Suppressor macrophage treated with lipopolysaccharide for 1 hour (primary cell): ENCODE measurements at regions not wholly inside any gene's neighbourhood (a gene's known extent, or its start where the extent isn't known, plus 50 kb on each side); places are given as distances from the start of the nearest gene placed in this dataset.

Experiments used
- DNase-seq, 3 donors: peaks; one replicate each; pipeline ENCODE4 v3.0.0-alpha.2; 2020 to 2022

DNA sequence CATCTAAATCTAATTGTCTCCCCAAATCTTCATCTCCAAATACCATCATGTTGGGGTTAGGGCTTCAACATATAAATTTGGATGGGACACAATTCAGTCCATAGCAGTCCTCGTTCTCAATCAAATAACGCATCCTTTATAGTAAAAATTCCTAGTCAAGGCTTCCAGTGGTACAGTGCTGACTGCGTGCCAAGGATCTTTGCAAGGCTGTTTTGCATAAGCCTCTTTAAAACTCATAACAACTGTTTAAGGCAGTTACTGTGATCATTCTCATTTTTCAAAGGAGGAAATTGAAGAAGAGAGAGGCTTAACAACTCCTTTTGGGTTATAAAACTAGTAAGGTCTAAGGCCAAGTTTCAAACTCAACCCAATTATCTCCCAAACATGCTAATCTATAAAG, 666.9 kb downstream of the NYAP2 start:
- DNase-seq: no peak

DNA sequence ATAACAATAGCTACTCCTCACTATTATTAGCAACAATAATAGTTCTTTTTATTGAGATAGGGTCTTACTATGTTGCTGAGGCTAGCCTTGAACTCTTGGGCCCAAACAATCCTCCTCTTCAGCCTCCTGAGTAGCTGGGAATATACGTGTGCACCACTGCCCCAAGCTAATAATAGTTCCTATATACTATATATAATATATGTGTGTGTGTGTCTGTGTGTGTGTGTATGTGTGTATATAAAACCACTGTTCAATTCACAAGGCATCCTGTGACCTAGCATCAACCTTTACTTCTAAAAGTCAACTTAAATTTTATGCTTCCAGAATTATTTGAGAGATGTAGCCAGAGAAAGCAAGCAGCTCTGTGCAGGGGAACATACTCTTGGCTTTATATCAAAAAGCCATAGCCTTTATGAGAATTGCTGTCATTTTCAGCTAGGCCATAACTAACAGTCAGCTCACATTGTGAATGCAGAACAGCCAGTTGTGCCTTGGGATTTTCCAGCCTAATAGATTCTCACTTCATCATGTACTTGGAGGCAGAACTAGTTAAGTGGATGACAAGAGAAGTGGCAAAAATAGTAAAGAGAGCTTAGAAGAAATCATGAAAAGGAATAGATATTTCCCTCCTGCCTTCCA, 665.5 kb downstream of the NYAP2 start:
- no peak for DNase-seq

DNA sequence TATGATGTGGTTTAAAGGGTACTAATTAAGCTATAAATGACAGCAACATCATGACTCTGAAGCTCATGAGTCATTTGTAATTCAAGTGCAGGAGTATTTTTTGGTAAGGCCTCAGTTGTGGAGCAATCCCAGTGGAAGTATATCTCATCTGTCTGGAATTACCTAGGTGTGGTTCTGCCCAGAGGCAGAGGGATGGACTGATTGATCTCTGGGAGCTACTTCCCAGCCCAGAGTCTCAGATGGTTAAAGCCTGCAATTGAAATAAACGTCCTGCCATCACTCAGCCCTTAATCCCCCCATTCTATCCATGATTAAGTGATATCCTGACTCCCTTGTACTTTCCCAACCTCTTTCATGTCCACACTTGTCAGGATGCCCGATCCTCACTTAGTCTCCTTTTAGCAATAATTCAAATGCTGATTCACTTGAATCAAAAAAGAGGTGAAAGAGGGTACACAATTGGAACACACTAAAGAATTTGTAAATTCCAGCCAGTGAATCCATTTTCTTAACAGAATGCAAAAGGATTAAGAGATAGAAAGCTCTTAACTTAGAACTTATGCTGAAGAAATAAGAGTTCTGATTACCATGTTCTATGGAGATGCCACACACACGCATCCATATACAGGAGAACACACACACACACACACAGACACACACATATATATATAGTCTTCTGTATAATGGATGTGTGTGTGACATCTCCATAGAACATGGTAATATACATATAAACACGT, 664.4 kb downstream of the NYAP2 start:
- no peak for DNase-seq

DNA sequence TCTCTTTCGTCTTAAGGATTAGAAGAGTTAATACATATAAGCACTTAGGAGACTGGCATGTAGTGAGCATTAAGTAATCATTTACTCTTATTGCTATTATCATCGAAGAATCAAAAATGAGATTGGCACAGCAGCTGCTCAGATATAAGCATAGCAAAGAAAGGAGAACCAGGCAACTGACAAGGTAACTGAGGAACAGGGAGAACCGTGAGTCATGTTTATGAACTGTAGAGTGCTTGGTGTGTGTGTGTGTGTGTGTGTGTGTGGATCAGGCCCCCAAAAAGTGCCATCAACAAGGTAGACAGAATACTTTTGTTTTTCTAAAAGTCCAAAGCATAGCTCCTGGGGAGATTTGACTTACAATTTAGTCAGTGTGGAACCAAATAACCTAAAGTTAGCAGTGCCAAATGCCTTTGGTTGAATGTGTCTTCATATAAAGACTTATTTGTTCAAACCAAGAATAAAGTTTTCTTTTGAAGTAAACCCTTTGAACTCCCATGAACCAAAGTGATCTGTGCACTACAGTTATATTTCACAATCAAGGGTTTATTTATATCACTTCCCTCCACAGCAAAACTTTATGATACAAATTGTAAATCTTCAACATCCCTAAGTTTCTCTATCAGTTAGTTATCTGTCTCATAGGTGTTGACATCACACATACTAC, 660.6 kb downstream of the NYAP2 start:
- DNase-seq: peak in 1 of 3 donors; percentile 27

DNA sequence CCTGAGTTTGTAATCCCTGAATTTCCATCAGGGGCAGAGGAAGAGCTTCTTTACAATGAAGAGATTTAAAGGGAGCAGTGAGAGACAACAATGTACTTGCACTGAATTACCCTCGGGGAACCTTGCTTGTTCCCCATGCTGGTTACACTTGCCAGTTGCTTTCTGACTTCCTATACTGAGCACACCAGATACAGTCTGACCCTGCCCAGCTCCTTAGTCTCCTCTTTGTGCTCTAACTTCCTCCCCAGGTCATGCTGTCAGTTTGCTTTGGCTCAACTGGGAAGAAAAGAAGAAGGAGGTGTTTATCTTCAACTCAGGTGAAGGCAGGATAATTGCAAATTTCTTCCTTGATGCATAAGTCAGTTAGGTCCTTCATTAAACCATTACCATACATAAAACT, 658.4 kb downstream of the NYAP2 start:
- DNase-seq: peak; percentile 26 to 33 (median 33)

DNA sequence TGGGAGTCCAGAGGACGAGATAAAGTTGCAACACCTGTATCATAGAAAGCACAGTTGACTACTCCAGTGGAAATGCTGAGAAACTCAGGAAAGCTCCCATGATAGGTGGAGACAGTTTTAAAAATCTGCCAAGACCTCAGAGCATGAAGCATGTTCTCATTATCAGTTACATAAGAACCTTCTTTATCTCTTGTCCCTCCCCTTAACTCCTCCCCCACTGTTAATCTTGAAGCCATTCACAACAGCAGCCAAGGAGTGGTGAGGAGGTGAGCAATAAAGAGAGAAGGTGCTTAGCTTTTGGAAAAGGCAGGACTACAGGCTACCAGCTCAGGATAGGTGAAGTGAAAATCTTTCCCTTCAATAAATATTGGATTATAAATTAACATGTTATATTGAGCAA, 657.9 kb downstream of the NYAP2 start:
- DNase-seq: no peak

DNA sequence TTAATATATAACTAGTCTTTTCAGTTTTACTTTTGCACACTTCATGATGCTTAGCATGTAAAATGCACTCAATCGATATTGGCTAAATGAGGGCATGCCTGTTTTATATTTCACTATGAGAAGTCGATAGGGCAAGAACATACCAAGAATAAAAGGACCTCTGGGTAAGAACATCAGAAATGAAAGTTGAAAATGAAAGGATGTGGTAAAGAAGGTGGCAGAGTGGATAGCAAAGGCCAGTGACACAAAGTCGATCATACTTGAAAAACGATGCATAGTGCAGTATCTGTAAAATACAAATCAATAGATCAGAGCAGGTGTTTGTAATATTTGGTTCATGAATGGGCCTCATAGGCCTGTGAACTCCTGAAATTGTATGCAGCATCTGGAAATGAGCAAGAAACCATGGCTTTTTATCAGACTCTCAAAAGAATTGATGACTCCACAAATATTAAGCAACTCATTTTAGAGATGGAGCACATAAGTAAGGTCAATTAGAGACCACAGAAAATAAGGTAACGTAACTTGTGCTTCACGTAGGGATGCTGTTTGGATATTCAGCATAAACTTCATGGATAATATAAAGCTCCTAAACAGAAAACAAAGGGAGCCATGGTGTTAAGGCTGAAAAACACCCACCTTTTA, 653.4 kb downstream of the NYAP2 start:
- DNase-seq: no peak

DNA sequence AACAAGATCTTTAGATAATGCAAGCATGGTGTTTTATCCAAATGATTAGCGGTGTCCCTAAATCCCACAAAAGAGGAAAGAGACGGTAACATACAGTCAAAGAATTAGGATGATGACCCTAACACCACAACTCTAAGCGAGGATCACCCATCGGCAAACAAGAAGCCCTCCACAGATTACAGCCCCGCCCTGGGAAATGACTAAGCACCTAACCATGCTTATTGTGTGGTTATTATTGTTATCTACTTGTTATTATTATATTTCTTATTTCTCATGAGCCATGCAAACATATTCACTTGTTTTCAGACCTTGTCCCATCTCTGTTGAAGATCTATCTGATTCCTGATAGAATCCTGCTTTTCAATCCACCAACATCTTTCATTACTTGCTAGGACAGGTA, 651.3 kb downstream of the NYAP2 start:
- DNase-seq: no peak

DNA sequence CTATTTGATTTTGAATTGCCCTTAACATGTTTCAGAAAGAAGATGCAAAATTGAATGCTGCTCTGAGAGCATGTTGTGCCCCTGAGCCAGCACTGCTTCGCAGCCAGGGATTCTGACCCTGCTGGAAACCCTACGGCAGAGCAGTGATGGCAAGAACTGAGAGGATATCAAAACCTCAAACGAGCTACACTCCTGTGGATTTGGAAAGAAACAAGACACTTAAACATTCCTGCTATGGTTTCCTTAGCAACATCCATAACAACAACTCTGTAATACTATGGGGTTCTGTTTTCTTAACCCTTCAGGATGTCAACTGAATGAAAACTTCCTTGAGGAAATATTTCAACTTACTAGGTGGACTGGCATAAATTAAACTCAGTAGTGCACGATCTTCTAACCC, 649.1 kb downstream of the NYAP2 start:
- no peak for DNase-seq

DNA sequence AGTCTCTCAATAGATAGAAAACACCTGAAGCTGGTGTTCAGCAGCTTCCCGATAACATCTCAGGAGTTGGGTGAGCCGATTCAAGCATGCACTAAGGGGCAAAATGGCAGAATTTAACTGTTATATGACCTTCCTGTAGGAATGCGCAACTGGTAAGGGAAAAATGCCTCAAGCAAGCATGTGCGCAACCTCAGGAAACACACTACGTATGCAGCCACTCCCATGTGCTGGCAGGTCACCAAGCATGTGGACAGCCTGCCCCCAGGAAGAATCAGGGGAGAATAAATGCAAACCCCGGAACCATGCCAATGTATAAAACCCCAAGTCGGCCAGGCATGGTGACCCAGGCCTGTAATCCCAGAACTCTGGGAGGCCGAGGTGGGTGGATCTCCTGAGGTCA, 645.6 kb downstream of the NYAP2 start:
- no peak for DNase-seq

DNA sequence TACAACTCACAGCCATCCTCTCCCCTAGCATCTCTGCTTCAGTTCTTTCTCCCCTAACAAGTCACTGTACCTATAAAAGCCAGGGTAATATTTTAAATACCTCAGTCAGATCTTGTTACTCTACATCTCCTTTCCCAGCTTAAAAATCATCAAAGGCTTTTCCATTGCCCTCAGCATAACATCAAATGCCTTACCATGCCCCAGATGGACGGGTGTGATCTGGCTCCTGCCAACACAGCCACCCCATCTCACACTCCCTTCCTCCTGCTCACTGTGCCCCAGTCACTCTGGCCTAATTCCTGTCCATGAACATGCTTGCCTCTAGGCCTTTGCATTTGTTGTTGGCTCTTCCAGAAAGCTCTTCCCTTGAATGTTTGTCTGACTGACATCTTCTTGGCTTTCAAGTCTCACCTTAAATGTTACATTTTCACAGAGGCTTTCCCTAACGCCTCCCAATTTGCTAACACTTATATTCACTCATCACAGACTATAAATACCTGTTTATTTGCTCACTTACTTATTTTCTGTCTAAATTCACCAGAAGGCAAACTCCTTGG, 640.9 kb downstream of the NYAP2 start:
- no peak for DNase-seq

DNA sequence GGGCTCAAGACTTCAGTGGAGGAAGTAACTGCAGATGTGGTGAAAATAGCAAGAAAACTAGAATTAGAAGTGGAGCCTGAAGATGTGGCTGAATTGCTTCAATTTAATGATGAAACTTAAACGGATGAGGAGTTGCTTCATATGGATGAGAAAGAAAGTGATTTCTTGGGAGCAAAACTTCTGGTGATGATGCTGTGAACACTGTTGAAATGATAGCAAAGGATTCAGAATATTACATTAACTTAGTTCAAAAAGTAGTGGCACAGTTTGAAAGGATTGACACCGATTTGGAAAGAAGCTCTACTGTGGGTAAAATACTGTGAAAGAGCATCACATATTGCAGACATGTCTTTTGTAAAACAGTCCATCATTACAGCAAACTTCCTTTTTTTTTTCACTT, 638.0 kb downstream of the NYAP2 start:
- peak in 1 of 3 donors; percentile 9 for DNase-seq

DNA sequence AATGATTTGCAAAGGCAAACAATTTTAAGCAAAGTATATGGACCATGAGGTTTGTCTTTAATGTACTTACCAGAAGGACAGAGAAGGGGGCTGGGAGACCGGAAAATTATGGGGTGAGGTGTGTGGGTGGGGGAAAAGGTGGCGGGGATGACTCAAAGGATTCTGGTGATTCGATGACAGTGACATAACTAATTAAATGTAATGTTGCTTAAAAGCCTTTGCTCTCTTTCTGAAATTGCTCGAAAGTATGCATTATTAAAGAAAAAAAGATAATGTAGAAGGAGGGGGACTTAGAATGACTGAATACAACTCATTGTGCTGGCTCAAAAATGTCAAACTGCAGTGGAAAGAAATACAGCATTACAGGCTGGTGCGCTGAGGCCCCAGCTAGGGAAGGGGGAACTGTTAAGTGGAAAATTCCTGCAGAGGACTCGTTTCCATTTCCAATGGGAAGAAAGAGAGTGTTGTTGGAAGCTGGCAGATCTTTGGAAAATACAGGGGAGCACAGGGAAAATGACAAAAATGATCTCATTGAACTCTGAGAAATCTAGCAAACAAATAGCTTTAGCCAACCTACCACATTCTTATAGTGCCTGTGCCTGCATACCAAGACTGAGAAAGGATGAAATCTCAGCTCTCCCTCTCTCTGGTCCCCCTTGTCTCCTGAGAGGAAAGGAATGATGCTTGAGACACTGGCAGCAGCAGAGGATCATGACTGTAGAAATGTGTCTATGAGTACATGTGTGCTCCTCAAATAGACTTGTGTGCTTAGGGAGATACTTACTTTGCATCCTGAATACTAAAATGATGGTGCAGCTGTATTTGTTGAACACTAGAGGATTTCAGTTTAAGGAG, 632.4 kb downstream of the NYAP2 start:
- DNase-seq: peak; percentile 76 to 78 (median 76)

DNA sequence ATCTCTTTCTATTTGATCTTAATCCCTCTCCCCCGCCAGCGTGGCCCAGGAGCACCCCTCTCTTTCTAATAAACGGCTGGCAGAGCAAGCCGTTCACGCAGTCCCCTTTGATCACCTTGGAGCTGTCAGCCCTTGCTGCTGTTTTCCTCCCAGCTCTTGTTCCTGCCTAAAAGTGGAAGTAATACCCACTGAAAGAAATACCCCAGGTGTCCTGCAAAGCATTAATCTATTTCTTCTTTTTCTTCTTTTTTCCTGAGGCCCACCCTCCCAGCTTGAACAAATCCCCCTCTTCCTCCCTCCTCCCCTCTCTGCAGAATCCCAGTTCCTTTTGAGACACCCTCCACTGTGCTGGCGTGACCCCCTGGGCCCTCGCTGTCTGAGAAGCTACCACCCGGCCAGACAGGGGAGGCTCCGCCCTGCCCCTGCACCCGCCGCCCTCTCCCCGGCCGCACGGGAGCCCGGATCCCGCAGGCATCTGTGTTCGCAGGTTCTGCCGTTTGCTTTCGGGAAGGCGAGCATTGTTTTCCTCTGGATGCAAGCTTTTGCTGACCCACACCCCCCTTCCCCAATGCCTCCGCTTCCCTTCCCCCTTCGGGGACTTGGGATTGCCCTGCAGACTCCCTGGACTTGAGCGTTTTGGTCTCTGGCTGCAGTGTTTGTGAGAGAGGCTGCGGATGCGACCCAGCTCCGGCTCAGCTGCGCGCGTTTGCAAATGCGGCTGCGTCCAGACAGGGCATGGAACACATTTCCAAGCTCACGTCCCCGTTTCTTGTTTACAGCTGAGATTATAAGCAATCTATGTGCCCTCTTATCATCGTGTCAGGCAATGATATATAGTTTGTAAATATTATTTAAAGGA, 631.5 kb downstream of the NYAP2 start:
- DNase-seq: peak; percentile 35 to 57 (median 42)

DNA sequence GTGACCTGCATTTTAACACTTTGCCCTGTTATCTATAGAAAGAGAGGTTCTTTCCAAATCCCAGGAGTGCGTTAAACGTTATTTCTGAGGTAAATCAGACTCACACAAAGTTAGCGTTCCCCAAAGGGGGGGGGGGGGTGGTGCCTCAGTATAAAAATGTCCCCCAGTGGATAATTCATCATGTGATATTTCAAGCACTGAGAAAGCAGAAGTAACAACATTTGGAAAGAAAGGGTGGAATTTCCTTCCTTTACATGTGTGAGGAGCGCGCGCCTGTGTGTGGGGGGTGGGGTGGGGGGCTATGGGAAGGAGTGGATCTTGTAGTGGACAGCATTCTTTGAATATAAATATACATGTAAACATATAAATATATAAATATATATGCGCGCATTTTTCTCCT, 630.9 kb downstream of the NYAP2 start:
- peak; percentile 25 to 44 (median 32) for DNase-seq

DNA sequence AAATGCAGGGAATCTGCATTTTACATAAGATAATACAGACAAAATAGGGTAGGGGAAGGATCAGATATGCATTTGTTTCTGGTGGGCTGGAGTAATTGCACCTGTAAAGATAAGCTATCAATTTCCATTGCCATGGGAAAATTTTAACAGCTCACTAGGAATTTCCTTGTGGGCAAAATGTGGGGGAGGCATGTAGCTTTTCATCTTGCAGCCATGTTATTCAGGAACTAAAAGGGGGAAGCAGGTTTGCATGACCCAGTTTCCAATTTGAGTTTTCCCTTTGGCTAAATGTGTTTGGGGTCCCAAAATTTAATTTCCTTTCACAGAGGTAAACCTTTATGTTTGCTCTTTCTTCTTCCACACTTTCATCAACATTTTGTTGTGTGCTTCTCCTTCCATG, 624.4 kb downstream of the NYAP2 start:
- peak; percentile 53 to 66 (median 55) for DNase-seq

DNA sequence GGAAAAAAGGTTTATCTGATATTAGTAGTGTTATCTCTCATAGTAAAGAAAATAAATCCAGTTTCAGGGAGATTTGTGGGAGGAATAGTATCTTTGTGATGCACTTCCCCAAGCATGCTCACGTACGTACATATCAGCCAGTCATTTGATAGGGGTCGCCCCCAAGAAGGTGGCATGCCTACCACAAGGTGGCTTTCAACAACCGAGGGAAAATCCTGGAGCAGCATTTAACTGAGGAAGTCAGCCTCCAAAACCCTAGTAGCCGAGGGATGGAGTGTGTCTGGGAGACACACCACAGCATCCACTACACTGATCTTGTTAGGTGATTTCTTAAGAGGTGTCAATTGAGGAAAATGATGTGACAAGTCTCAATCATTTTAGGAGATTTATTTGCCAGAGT, 623.9 kb downstream of the NYAP2 start:
- no peak for DNase-seq

DNA sequence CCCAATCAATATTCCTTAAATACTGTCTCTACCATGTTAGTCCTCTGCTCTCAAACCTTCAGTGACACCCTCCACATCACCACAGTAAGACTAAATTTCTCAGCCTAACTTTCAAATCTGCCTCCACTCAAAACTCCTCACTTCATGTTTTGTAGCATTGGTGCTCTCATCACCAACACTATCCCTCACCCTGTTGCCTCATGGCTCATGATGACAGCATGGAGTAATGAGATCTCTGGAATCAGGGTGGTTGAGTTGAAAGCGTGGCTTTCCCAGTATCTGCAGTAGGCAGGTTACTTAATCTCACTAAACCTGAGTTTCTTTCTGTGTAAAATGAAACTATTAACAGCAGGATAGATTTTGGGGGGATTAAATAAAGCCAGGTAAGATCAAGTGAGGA, 621.4 kb downstream of the NYAP2 start:
- DNase-seq: peak; percentile 42 to 49 (median 44)

DNA sequence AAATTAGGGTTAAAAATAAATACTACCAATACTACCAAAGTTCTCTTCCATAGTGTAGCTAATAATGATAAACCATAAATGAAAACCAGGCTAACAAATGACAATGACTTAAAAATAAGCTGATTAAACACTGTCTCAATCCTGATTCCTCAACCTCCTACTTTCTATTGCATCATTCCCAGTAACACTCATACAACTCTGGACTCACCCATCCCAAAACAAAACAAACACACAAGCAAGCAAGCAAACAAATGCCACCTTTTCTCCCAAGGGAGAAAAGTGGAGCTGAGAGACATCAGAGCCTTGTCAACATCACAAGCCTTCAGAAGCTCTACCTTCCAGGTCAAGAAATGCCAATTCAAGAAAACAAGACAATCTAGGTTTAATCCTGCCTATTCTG, 620.7 kb downstream of the NYAP2 start:
- peak; percentile 39 to 55 (median 48) for DNase-seq

DNA sequence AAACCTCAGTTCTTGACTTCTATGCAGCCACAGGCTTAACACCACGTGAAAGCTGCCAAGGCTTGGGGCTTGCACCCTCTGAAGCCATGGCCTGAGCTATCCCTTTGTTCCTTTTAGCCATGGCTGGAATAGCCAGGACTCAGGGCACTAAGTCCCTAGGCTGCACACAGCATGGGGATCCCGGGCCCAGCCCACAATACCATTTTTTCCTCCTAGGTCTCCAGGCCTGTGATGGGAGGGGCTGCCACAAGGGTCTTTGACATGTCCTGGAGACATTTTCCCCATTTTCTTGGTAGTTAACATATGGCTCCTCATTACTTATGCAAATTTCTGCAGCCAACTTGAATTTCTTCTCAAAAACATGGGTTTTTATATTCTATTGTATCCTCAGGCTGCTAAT, 619.1 kb downstream of the NYAP2 start:
- DNase-seq: no peak

DNA sequence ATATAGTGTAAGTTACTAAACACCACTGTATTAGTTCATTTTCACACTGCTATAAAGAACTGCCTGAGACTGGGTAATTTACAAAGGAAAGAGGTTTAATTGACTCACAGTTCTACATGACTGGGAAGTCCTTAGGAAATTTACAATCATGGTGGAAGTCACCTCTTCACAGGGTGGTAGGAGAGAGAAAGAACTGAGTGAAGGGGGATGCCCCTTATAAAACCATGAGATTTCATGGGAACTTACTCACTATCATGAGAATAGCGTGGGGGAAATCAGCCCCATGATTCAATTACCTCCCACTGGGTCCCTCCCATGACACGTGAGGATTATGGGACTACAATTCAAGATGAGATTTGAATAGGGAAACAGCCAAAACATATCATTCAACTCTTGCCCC, 618.0 kb downstream of the NYAP2 start:
- DNase-seq: peak; percentile 63 to 82 (median 68)
